GM23248 (cell line): ENCODE measurements at regions not wholly inside any gene's neighbourhood (a gene's known extent, or its start where the extent isn't known, plus 50 kb on each side); places are given as distances from the start of the nearest gene placed in this dataset.
"Not testable (repeated sequence)": the region's sequence is repeated elsewhere in the genome, so short reads cannot be mapped to it uniquely, and the experiment has no call there.

ENCODE experiments used
- DNase-seq: peaks from one replicate; pipeline ENCODE4 v3.0.0-alpha.2; 2015
- H2AFZ ChIP-seq: fragments of 200-600 bp; sonication (generic); 2 replicates; pipeline ENCODE4 v1.6.1; 2016; ENCODE audit warnings: antibody characterized with exemption
- H3F3A ChIP-seq: fragments of 200-600 bp; sonication (generic); 2 replicates; pipeline ENCODE4 v1.6.1; 2016; ENCODE audit warnings: mild to moderate bottlenecking, antibody characterized with exemption, mixed run types; ENCODE audit not compliant: insufficient read depth
- H3K27ac ChIP-seq: fragments of 200-600 bp; sonication (generic); 2 replicates; pipeline ENCODE4 v1.5.1; 2016; ENCODE audit warnings: mild to moderate bottlenecking
- H3K27me3 ChIP-seq: fragments of 200-600 bp; sonication (generic); replicated peaks from 2 replicates; pipeline ENCODE4 v1.6.1; 2016; ENCODE audit warnings: mild to moderate bottlenecking; ENCODE audit not compliant: insufficient read depth
- H3K36me3 ChIP-seq: fragments of 200-600 bp; sonication (generic); 2 replicates; pipeline ENCODE4 v1.6.1; 2016; ENCODE audit warnings: low read depth, mild to moderate bottlenecking
- H3K4me1 ChIP-seq: fragments of 200-600 bp; sonication (generic); 2 replicates; pipeline ENCODE4 v1.6.1; 2016; ENCODE audit warnings: mild to moderate bottlenecking; ENCODE audit not compliant: insufficient read depth
- H3K4me2 ChIP-seq: fragments of 200-600 bp; sonication (generic); one replicate; pipeline ENCODE4 v1.6.1; 2016; ENCODE audit warnings: mild to moderate bottlenecking; ENCODE audit not compliant: unreplicated experiment
- H3K4me3 ChIP-seq: fragments of 200-600 bp; sonication (generic); 2 replicates; pipeline ENCODE4 v1.5.1; 2016; ENCODE audit warnings: mild to moderate bottlenecking
- H3K79me2 ChIP-seq: fragments of 200-600 bp; sonication (generic); 2 replicates; pipeline ENCODE4 v1.6.1; 2016; ENCODE audit warnings: mild to moderate bottlenecking; ENCODE audit not compliant: insufficient read depth
- H3K9ac ChIP-seq: fragments of 200-600 bp; sonication (generic); 2 replicates; pipeline ENCODE4 v1.6.1; 2016; ENCODE audit warnings: mild to moderate bottlenecking
- H3K9me2 ChIP-seq: fragments of 200-600 bp; sonication (generic); 2 replicates; pipeline ENCODE4 v1.6.1; 2016; ENCODE audit warnings: mixed run types, mild to moderate bottlenecking, moderate library complexity; ENCODE audit not compliant: insufficient read depth
- H3K9me3 ChIP-seq: fragments of 200-600 bp; sonication (generic); one replicate; pipeline ENCODE4 v1.6.1; 2017; ENCODE audit warnings: low read depth
- H4K20me1 ChIP-seq: fragments of 200-600 bp; sonication (generic); 2 replicates; pipeline ENCODE4 v1.6.0; 2016; ENCODE audit not compliant: insufficient read depth
- EZH2 ChIP-seq: fragments of 200-600 bp; sonication (generic); IDR thresholded peaks from 2 replicates; pipeline ENCODE4 v1.6.1; 2018; ENCODE audit warnings: antibody characterized with exemption, mild to moderate bottlenecking; ENCODE audit not compliant: insufficient read depth, poor library complexity, severe bottlenecking
- EZH2phosphoT487 ChIP-seq: fragments of 200-600 bp; sonication (generic); IDR thresholded peaks from 2 replicates; pipeline ENCODE4 v1.6.1; 2018; ENCODE audit warnings: antibody characterized with exemption, moderate library complexity, mild to moderate bottlenecking, low read depth; ENCODE audit not compliant: insufficient read depth
- WGBS, 2 experiments: methylation state at CpG; one replicate each; pipeline ENCODE4 v1.1.6; 2015 to 2017; ENCODE audit warnings: low lambda C conversion rate in 2 of 2, low coverage in 1 of 2; ENCODE audit errors: missing lambda C conversion rate in 2 of 2; 5-methylcytosine and 5-hydroxymethylcytosine counted together
- in situ Hi-C: fragments of 300-500 bp; cut with MboI; formaldehyde crosslinking; loops from 2 replicates; pipeline ENCODE4 v1.15.0; 2020

- H3K27me3 ChIP-seq, DNase-seq, H3K36me3 ChIP-seq, H3K9me2 ChIP-seq, in situ Hi-C loops, H3K4me1 ChIP-seq, H3F3A ChIP-seq, H3K4me2 ChIP-seq, H3K9me3 ChIP-seq, H3K4me3 ChIP-seq, H3K9ac ChIP-seq, H4K20me1 ChIP-seq, H2AFZ ChIP-seq, H3K27ac ChIP-seq: not testable (repeated sequence)
- 78 to 81% methylated on average over 7 of the region's 7 CpGs for WGBS, 2 experiments
- H3K79me2 ChIP-seq, result peaks cover 25% of the 10 kb centered on the region
These were observed 64.8 kb downstream of the SMUG1 start for GRCh38 chr12:54123981-54124380.

DNA sequence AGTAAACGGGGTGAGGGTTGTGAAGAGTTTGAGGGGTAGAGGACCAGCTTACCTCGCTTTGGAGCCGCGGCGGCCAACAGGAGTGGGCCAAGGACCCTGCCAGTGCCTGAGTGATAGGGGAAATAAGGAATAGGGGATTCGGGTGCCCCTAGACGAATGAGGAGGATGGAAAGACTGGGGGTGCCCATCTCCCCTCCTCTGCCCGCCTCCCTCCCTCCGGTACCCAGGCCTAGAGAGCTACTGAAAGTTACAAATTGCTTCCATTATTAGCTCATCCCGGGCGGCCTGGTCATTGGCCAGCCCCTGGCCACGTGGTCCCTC lies 63.1 kb downstream of the SMUG1 start:
- Histone ChIP-seq H3K4me2 (peak overlapping the region; percentile 92), H3K4me3 (peak overlapping the region; percentile 98), H2AFZ (peak overlapping the region; percentile 89), H3K9ac (peak overlapping the region; percentile 81), H3K79me2 (peaks cover 32% of the 10 kb centered on the region)
- DNase-seq, H3K27ac ChIP-seq, H3K4me1 ChIP-seq, H3K36me3 ChIP-seq, H3K9me2 ChIP-seq, H4K20me1 ChIP-seq, H3F3A ChIP-seq, in situ Hi-C loops, H3K27me3 ChIP-seq, H3K9me3 ChIP-seq: not testable (repeated sequence)
- 2% methylated on average over 9 to 12 of the region's 12 CpGs for WGBS, 2 experiments

DNA sequence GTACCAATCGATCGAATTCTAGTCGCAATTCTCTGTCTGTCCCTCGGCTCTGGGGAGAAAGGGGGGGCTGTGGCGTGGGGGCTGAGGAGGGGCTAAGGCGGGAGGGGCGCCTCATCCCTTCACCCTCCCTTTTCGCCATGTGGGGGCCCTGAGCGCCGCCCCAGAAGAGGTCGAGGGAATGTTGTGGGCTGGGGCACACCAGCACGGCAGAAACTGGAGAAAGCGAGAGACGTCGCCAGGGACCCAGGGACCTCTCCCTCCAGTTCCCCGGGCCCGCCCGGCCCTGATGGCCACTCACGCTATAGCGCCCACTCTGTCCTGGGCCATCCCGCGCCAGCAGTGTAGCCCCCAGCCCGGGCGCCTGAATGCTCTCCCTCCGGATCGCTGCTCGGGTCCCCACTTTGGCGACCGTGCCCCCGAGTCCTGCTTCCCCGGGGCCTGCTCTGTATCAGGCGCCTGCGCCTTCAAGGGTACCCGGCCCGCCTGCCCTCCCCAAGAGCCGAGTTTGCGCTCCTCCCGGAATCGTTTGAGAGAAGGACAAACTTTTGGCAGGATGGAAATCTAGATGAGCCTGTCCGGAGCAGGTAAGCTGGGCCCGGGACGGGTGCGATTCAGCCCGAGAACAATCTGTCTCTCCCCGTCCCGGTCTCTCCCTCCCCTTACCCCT lies 62.6 kb downstream of the SMUG1 start:
- Histone ChIP-seq H3K27me3 (no peaks in the 10 kb centered on the region), H2AFZ (peak overlapping the region; percentile 89), H3F3A (peaks cover 11% of the 10 kb centered on the region), H3K4me1 (peaks cover 9% of the 10 kb centered on the region; the same call in 1 of the 2 replicates), H3K9me3 (no peaks in the 10 kb centered on the region), H3K79me2 (peaks cover 32% of the 10 kb centered on the region), H4K20me1 (no peaks in the 10 kb centered on the region), H3K9me2 (no peaks in the 10 kb centered on the region), H3K4me2 (peak overlapping the region; percentile 92), H3K27ac (0 out of 2 replicates have a peak overlapping the region, but pooled peaks have one; percentile 3), H3K36me3 (no peaks in the 10 kb centered on the region), H3K4me3 (peak overlapping the region; percentile 98), H3K9ac (peak overlapping the region; percentile 81)
- TF ChIP-seq EZH2 (no peak), EZH2phosphoT487 (no peak)
- DNase-seq, result peak; percentile 57
- 0% methylated on average over 25 to 46 of the region's 46 CpGs for WGBS, 2 experiments
- in situ Hi-C loops, result no loop called here

DNA sequence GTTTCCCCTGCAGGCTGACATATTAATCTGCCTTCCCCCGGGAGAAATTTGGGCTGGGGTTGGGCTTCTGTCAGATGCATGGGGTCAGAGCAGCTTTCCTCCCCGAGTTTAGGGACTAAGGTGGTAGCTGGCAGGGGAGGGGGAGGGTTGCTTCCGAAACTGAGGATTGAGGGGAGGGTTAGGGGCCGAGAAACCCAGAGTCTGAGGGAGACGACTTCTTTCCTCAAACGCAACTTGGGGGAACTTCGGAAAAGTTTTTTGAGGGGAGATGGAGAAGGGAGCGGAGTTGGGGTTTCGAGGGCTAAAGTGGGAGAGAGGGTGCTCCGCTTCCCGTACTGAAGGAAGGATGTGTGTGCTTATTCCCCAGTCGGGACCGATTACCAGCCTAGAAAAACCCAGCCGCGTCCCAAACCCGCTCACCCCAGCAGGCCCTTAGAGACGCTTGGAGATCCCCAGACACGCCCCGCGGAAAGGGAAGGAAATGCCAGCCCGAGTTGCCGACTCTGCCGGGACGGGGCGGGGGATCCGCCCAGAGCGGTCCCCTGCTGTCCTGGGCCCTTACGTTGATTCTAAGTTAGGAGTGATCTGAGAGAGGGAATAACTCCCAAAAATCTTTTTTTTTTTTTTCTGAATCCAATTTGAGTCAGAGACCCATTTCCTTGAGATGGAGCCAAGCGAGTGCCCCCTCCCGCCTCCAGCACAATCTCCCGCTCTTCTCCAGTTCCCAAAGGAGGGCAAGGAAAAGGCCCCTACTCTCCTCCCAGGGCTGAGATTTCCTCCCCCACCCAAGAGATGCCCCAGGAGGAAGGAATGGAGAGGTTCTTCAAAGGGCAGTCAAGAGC lies 61.9 kb downstream of the SMUG1 start:
- Histone ChIP-seq H3K27me3 (no peaks in the 10 kb centered on the region), H3K4me3 (peak overlapping the region; percentile 98), H3K4me2 (peak overlapping the region; percentile 92), H3K9ac (peak overlapping the region; percentile 81), H3K4me1 (peaks cover 13% of the 10 kb centered on the region; the same call in 1 of the 2 replicates), H3K36me3 (no peaks in the 10 kb centered on the region), H3K79me2 (peaks cover 32% of the 10 kb centered on the region), H3F3A (peaks cover 18% of the 10 kb centered on the region), H3K9me2 (no peaks in the 10 kb centered on the region), H3K9me3 (no peaks in the 10 kb centered on the region), H3K27ac (no peak overlapping the region), H2AFZ (peak overlapping the region; percentile 89), H4K20me1 (no peaks in the 10 kb centered on the region)
- DNase-seq, result peak; percentile 83
- 1 to 2% methylated on average over 28 to 31 of the region's 31 CpGs for WGBS, 2 experiments
- in situ Hi-C loops, result no loop called here
- no peak for TF ChIP-seq EZH2phosphoT487
